ENCODE measurements at regions not wholly inside any gene's neighbourhood (a gene's known extent, or its start where the extent isn't known, plus 50 kb on each side); places are given as distances from the start of the nearest gene placed in this dataset.

DNA sequence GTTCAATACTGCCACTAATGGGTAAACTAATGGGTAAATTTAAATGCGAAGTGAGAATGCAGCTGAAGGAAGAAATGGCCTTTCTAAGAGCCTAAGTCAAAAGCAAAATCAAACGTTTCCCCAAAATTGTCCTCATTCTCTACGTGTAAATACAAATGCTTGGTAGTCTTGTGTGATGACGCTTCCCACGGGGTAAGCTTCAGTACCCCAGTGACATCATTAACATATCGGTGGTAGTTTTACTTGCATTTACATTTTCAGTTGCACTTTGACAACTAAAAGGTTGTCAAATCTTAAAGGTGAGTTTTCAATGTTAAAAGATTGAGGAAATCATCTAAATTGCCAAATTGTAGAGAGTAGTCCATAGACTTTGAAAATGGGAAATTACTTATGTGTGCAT is 550.7 kb upstream of the CCNG1 start:
- Mint-ChIP-seq H3K4me3 (ENCODE audit: low read depth, unreplicated experiment) (no peak overlapping the region), H3K36me3 (ENCODE audit: insufficient read depth, unreplicated experiment) (no peaks in the 10 kb centered on the region), H3K4me1 (ENCODE audit: low read depth, unreplicated experiment) (no peaks in the 10 kb centered on the region), H3K27me3 (ENCODE audit: unreplicated experiment) (no peaks in the 10 kb centered on the region), H3K27ac (ENCODE audit: unreplicated experiment) (no peak overlapping the region), H3K9me3 (ENCODE audit: low read depth, unreplicated experiment) (peaks cover 2% of the 10 kb centered on the region)
- TF ChIP-seq, protein P1, sequence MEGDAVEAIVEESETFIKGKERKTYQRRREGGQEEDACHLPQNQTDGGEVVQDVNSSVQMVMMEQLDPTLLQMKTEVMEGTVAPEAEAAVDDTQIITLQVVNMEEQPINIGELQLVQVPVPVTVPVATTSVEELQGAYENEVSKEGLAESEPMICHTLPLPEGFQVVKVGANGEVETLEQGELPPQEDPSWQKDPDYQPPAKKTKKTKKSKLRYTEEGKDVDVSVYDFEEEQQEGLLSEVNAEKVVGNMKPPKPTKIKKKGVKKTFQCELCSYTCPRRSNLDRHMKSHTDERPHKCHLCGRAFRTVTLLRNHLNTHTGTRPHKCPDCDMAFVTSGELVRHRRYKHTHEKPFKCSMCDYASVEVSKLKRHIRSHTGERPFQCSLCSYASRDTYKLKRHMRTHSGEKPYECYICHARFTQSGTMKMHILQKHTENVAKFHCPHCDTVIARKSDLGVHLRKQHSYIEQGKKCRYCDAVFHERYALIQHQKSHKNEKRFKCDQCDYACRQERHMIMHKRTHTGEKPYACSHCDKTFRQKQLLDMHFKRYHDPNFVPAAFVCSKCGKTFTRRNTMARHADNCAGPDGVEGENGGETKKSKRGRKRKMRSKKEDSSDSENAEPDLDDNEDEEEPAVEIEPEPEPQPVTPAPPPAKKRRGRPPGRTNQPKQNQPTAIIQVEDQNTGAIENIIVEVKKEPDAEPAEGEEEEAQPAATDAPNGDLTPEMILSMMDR (IDR thresholded peaks at IDR 0.05; ENCODE audit: unreplicated experiment): no peak
- DNase-seq: no peak
- intact Hi-C loops (cut with micrococcal nuclease; ENCODE audit: unreplicated experiment): no loop called here
- CTCF ChIA-PET: no interaction called here
- BruUV-seq (replicated peaks): no TSS peak

DNA sequence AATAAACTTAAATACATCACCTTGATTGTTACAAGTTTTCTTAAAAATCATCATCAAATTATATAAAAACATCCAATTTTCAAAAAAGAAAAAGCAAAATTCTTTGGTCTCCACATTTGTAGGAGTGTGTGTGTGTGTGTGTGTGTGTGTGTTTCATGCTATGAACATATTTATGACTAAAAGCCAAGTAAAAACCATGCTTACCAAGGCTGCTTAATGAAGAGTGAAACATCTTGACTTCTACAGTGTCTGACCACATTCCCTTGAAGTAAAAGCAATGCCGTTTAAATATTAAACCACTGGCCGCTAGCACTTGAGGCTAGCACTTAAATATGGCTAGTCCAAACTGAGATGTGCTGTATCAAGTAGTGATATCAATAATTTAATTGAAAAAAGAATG is 549.1 kb upstream of the CCNG1 start:
- H3K9me3 Mint-ChIP-seq (ENCODE audit: low read depth, unreplicated experiment): peaks cover 2% of the 10 kb centered on the region
- BruUV-seq (replicated peaks): no TSS peak
- DNase-seq: no peak
- CTCF ChIA-PET: no interaction called here
- H3K27me3 Mint-ChIP-seq (ENCODE audit: unreplicated experiment): no peaks in the 10 kb centered on the region
- intact Hi-C loops (cut with micrococcal nuclease; ENCODE audit: unreplicated experiment): no loop called here
- TF ChIP-seq, protein P1 (IDR thresholded peaks at IDR 0.05; ENCODE audit: unreplicated experiment): no peak
- H3K4me1 Mint-ChIP-seq (ENCODE audit: low read depth, unreplicated experiment): no peaks in the 10 kb centered on the region
- no peak overlapping the region for H3K4me3 Mint-ChIP-seq (ENCODE audit: low read depth, unreplicated experiment)
- no peak overlapping the region for H3K27ac Mint-ChIP-seq (ENCODE audit: unreplicated experiment)
- H3K36me3 Mint-ChIP-seq (ENCODE audit: insufficient read depth, unreplicated experiment): no peaks in the 10 kb centered on the region

DNA sequence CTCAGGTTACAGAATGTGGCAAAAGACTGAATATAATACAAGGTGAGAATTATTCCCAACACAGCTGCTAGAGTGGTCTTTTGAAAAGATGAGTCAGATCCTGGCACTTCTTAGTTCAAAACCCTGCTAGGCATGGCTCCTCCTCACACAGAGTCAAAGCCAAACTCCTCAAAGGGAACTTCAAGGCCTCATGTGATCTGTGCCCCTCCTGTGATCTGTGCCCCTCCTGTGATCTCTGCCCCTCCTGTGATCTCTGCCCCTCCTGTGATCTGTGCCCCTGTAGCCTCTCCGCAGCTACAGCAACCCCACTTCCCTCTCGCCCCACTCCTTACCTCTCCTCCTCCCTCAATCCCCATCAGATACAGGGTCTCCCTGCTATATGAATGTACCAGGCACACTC is 525.5 kb upstream of the CCNG1 start:
- intact Hi-C loops (cut with micrococcal nuclease; ENCODE audit: unreplicated experiment): no loop called here
- no peaks in the 10 kb centered on the region for H3K27me3 Mint-ChIP-seq (ENCODE audit: unreplicated experiment)
- CTCF ChIA-PET: no interaction called here
- no peak overlapping the region for H3K27ac Mint-ChIP-seq (ENCODE audit: unreplicated experiment)
- no peaks in the 10 kb centered on the region for H3K36me3 Mint-ChIP-seq (ENCODE audit: insufficient read depth, unreplicated experiment)
- no TSS peak for BruUV-seq (replicated peaks)
- TF ChIP-seq, protein P1 (IDR thresholded peaks at IDR 0.05; ENCODE audit: unreplicated experiment): no peak
- peaks cover 15% of the 10 kb centered on the region for H3K9me3 Mint-ChIP-seq (ENCODE audit: low read depth, unreplicated experiment)
- H3K4me1 Mint-ChIP-seq (ENCODE audit: low read depth, unreplicated experiment): no peaks in the 10 kb centered on the region
- H3K4me3 Mint-ChIP-seq (ENCODE audit: low read depth, unreplicated experiment): no peak overlapping the region
- no peak for DNase-seq

DNA sequence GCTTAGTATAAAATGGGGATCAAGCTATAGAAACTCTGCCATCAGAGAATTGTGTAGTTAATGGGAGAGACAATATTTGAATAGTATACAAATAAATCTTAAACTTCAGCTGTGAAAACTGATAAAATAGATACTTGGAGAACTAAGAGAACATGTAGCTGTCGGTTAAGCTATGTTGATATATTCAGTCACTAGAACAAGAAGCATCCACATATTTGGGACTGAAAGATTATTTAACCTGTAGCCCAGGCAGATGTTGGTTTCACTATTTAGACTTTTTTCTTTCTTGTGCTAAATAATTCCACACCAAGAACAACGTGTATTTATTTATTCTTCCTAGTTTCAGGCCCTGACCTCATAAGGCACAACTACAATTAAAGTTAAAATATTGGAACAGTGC is 521.0 kb upstream of the CCNG1 start:
- no peak for DNase-seq
- TF ChIP-seq, protein P1 (IDR thresholded peaks at IDR 0.05; ENCODE audit: unreplicated experiment): no peak
- H3K36me3 Mint-ChIP-seq (ENCODE audit: insufficient read depth, unreplicated experiment): no peaks in the 10 kb centered on the region
- H3K4me3 Mint-ChIP-seq (ENCODE audit: low read depth, unreplicated experiment): no peak overlapping the region
- H3K27ac Mint-ChIP-seq (ENCODE audit: unreplicated experiment): no peak overlapping the region
- peaks cover 28% of the 10 kb centered on the region for H3K9me3 Mint-ChIP-seq (ENCODE audit: low read depth, unreplicated experiment)
- H3K4me1 Mint-ChIP-seq (ENCODE audit: low read depth, unreplicated experiment): no peaks in the 10 kb centered on the region
- CTCF ChIA-PET: no interaction called here
- BruUV-seq (replicated peaks): no TSS peak
- intact Hi-C loops (cut with micrococcal nuclease; ENCODE audit: unreplicated experiment): no loop called here
- no peaks in the 10 kb centered on the region for H3K27me3 Mint-ChIP-seq (ENCODE audit: unreplicated experiment)

DNA sequence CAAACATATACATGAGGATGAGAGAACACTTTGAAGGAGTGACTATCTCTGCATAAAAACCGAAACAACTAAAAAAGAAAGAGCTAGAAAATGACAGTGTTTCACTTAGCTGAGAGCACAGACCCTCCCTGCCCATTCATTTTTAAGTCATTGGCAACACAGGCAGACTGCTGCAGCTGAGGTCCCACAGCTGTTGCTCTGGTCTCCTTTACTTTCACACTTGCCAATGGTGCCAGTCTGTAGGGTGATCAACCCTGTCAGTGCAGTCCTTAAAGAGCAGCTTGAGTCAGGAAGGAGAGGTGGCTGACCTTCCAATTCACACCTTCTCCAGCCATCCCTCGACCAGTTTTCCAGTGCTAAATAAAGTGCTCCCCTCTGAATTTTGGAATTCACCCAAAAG is 508.3 kb upstream of the CCNG1 start:
- H3K27me3 Mint-ChIP-seq (ENCODE audit: unreplicated experiment): no peaks in the 10 kb centered on the region
- intact Hi-C loops (cut with micrococcal nuclease; ENCODE audit: unreplicated experiment): no loop called here
- DNase-seq: no peak
- H3K9me3 Mint-ChIP-seq (ENCODE audit: low read depth, unreplicated experiment): peaks cover 14% of the 10 kb centered on the region
- no peaks in the 10 kb centered on the region for H3K36me3 Mint-ChIP-seq (ENCODE audit: insufficient read depth, unreplicated experiment)
- CTCF ChIA-PET: no interaction called here
- TF ChIP-seq, protein P1 (IDR thresholded peaks at IDR 0.05; ENCODE audit: unreplicated experiment): no peak
- H3K4me1 Mint-ChIP-seq (ENCODE audit: low read depth, unreplicated experiment): no peaks in the 10 kb centered on the region
- no TSS peak for BruUV-seq (replicated peaks)
- no peak overlapping the region for H3K4me3 Mint-ChIP-seq (ENCODE audit: low read depth, unreplicated experiment)
- H3K27ac Mint-ChIP-seq (ENCODE audit: unreplicated experiment): no peak overlapping the region

All from Calu3 (cell line).